Endothelial cell of umbilical vein (primary cell): ENCODE measurements at regions not wholly inside any gene's neighbourhood (a gene's known extent, or its start where the extent isn't known, plus 50 kb on each side); places are given as distances from the start of the nearest gene placed in this dataset.

Source experiments
- CTCF ChIP-seq, 2 donors: IDR thresholded peaks; 1 replicate in 1 of 2; 2 replicates in 1 of 2; pipeline ENCODE4 v1.5.1; 2011; ENCODE audit warnings: low read length in 2 of 2, mild to moderate bottlenecking in 2 of 2, moderate library complexity in 2 of 2, control low read depth in 1 of 2, inconsistent platforms in 1 of 2, low read depth in 1 of 2; ENCODE audit not compliant: insufficient read depth in 1 of 2; ENCODE audit errors: extremely low read depth in 1 of 2
- POLR2A ChIP-seq: IDR thresholded peaks from 2 replicates; pipeline ENCODE4 v1.6.1; 2012; ENCODE audit warnings: low read depth, mild to moderate bottlenecking, control low read depth, low read length

- TF ChIP-seq CTCF (IDR thresholded peaks at IDR 0.05; ENCODE audit: extremely low read depth in 1 of 2, insufficient read depth in 1 of 2, low read depth in 1 of 2, low read length in 2 of 2), result no peak
- TF ChIP-seq POLR2A, result no peak
Measured at GRCh38 chr10:42917821-42918220, 135.2 kb downstream of the BMS1 start.
